HepG2 (cell line): ENCODE measurements at regions not wholly inside any gene's neighbourhood (a gene's known extent, or its start where the extent isn't known, plus 50 kb on each side); places are given as distances from the start of the nearest gene placed in this dataset.

ENCODE experiments used
- ATAC-seq: fragments of 200-7000 bp; cut with Tn5 transposase; 3 replicates; pipeline ENCODE4 v1.9.1; 2020; ENCODE audit warnings: mild to moderate bottlenecking, moderate library complexity
- BruUV-seq: library from RNA; stranded (reverse); fragments of 400-500 nt; replicated peaks from 2 replicates; lab custom pipeline; 2021; lab: Mats Ljungman, UMichigan
- CTCF ChIA-PET: fragments of 300-600 bp; formaldehyde crosslinking; extraction: SDS; loops from one replicate; lab custom pipeline; 2021; ENCODE audit warnings: low total read pairs, inconsistent platforms, low intra/inter-chr PET ratio; lab: Yijun Ruan, JAX
- POLR2A ChIA-PET: fragments of 350-600 bp; sonication (Branson Sonifier 250); formaldehyde crosslinking; loops from one replicate; lab custom pipeline; 2020; ENCODE audit warnings: antibody characterized with exemption, inconsistent platforms; lab: Yijun Ruan, JAX
- DNase-seq: peaks from one replicate; pipeline ENCODE4 v3.0.0-alpha.2; 2015; ENCODE audit warnings: low spot score
- FAIRE-seq: peaks from 3 replicates; lab custom pipeline; 2011; peaks lifted over from hg19 to GRCh38; lab: Jason Lieb, UNC
- H2AFZ ChIP-seq: one replicate; pipeline ENCODE4 v1.6.1; 2011; ENCODE audit warnings: low read length, inconsistent platforms
- H3K27ac ChIP-seq: fragments of 300-600 bp; 3 replicates; pipeline ENCODE4 v1.8.0; 2011; ENCODE audit warnings: mixed run types, mild to moderate bottlenecking, mixed read lengths, low read length, inconsistent platforms; ENCODE audit not compliant: insufficient read depth; ENCODE audit errors: extremely low read length
- H3K27me3 ChIP-seq, 2 experiments: fragments of 200-600 bp in 1 of 2; 2 replicates in 1 of 2; 3 replicates in 1 of 2; pipeline versions ENCODE4 v1.6.0 to v1.8.0; 2011; ENCODE audit warnings: low read length in 2 of 2, mild to moderate bottlenecking in 2 of 2, moderate library complexity in 2 of 2, inconsistent platforms in 1 of 2; ENCODE audit not compliant: insufficient read depth in 2 of 2, control insufficient read depth in 1 of 2
- H3K36me3 ChIP-seq, 2 experiments: fragments of 200-600 bp in 1 of 2; replicated peaks in 1 of 2; 2 replicates in 1 of 2; 3 replicates in 1 of 2; pipeline versions ENCODE4 v1.5.1 to v1.8.0; 2011; ENCODE audit warnings: low read length in 2 of 2, inconsistent platforms in 1 of 2; ENCODE audit not compliant: insufficient read depth in 2 of 2, control insufficient read depth in 1 of 2
- H3K4me1 ChIP-seq: 2 replicates; pipeline ENCODE4 v1.5.1; 2012; ENCODE audit warnings: low read length, inconsistent platforms; ENCODE audit not compliant: insufficient read depth
- H3K4me2 ChIP-seq: 2 replicates; pipeline ENCODE4 v1.6.0; 2011; ENCODE audit warnings: low read depth, low read length, inconsistent platforms
- H3K4me3 ChIP-seq, 3 experiments: fragments of 200-600 bp in 1 of 3; sonication (generic), shearing (Covaris generic) in 1 of 3; replicated peaks in 1 of 3; 2 replicates each; pipeline ENCODE4 v1.5.1; 2011 to 2016; ENCODE audit warnings: low read length in 3 of 3, inconsistent platforms in 2 of 3, low read depth in 2 of 3, mild to moderate bottlenecking in 2 of 3, control low read depth in 1 of 3, mixed read lengths in 1 of 3; ENCODE audit not compliant: insufficient read depth in 1 of 3
- H3K79me2 ChIP-seq: one replicate; pipeline ENCODE4 v1.6.1; 2011; ENCODE audit warnings: low read length, inconsistent platforms; ENCODE audit not compliant: insufficient read depth
- H3K9ac ChIP-seq: 2 replicates; pipeline ENCODE4 v1.6.0; 2011; ENCODE audit warnings: mild to moderate bottlenecking, low read depth, low read length, inconsistent platforms; ENCODE audit not compliant: insufficient read depth
- H3K9me3 ChIP-seq: 2 replicates; pipeline ENCODE4 v1.5.1; 2012; ENCODE audit warnings: mild to moderate bottlenecking, low read length
- H4K20me1 ChIP-seq: 2 replicates; pipeline ENCODE4 v1.6.0; 2011; ENCODE audit warnings: inconsistent platforms, mild to moderate bottlenecking, low read length, moderate library complexity; ENCODE audit not compliant: insufficient read depth
- ZNF317 ChIP-seq: sonication (generic); formaldehyde crosslinking; IDR thresholded peaks from 2 replicates; pipeline ENCODE4 v1.5.0; 2020; ENCODE audit warnings: mild to moderate bottlenecking, missing genetic modification reagents
- WGBS: methylation state at CpG from one replicate; pipeline ENCODE4 v1.1.6; 2017; ENCODE audit warnings: low lambda C conversion rate; 5-methylcytosine and 5-hydroxymethylcytosine counted together
- in situ Hi-C: cut with HindIII; loops from 2 replicates; pipeline ENCODE4 v1.10.0; 2017; ENCODE audit warnings: low pct_unique_long_range_greater_than_20kb; ENCODE audit not compliant: extremely low pct_ligation_motif_present
- intact Hi-C: fragments of 100-400 bp; cut with micrococcal nuclease; formaldehyde crosslinking; loops from one replicate; pipeline ENCODE4 v1.10.0; 2022; ENCODE audit not compliant: unreplicated experiment
- TF ChIP-seq, protein P1 (sequence below): sonication (generic); formaldehyde crosslinking; IDR thresholded peaks from 2 replicates; pipeline ENCODE4 v1.4.0; 2020; ENCODE audit warnings: missing genetic modification reagents

DNA sequence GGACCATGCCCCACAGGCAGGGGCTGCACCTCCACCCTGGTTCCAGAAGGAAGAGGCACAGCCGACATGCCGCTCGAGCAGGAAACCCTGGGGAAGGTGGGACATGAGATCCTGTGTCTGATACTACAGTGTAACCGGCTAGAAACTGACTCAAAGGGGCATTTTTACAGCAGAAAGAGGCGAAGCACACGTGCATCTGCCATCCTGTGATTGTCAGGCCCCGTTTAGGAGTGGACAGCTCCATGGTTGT is 62.7 kb downstream of the SIK1 start:
- 58% methylated on average over 7 of the region's 7 CpGs for WGBS
- Histone ChIP-seq H4K20me1 (no peaks in the 10 kb centered on the region), H3K36me3 (no peaks in the 10 kb centered on the region), H3K27me3 (peaks cover 9 to 70% of the 10 kb centered on the region in 2 experiments; a peak in 3 of 5 replicates), H3K9me3 (no peaks in the 10 kb centered on the region), H2AFZ (no peak overlapping the region), H3K4me2 (no peak overlapping the region), H3K4me3 (no peak overlapping the region), H3K9ac (no peak overlapping the region), H3K27ac (no peak overlapping the region), H3K79me2 (no peaks in the 10 kb centered on the region), H3K4me1 (peaks cover 53% of the 10 kb centered on the region)
- no peak for ATAC-seq
- CTCF ChIA-PET: no interaction called here
- BruUV-seq: no TSS peak
- POLR2A ChIA-PET: no interaction called here
- no peak for FAIRE-seq
- DNase-seq: no peak
- TF ChIP-seq, protein P1, sequence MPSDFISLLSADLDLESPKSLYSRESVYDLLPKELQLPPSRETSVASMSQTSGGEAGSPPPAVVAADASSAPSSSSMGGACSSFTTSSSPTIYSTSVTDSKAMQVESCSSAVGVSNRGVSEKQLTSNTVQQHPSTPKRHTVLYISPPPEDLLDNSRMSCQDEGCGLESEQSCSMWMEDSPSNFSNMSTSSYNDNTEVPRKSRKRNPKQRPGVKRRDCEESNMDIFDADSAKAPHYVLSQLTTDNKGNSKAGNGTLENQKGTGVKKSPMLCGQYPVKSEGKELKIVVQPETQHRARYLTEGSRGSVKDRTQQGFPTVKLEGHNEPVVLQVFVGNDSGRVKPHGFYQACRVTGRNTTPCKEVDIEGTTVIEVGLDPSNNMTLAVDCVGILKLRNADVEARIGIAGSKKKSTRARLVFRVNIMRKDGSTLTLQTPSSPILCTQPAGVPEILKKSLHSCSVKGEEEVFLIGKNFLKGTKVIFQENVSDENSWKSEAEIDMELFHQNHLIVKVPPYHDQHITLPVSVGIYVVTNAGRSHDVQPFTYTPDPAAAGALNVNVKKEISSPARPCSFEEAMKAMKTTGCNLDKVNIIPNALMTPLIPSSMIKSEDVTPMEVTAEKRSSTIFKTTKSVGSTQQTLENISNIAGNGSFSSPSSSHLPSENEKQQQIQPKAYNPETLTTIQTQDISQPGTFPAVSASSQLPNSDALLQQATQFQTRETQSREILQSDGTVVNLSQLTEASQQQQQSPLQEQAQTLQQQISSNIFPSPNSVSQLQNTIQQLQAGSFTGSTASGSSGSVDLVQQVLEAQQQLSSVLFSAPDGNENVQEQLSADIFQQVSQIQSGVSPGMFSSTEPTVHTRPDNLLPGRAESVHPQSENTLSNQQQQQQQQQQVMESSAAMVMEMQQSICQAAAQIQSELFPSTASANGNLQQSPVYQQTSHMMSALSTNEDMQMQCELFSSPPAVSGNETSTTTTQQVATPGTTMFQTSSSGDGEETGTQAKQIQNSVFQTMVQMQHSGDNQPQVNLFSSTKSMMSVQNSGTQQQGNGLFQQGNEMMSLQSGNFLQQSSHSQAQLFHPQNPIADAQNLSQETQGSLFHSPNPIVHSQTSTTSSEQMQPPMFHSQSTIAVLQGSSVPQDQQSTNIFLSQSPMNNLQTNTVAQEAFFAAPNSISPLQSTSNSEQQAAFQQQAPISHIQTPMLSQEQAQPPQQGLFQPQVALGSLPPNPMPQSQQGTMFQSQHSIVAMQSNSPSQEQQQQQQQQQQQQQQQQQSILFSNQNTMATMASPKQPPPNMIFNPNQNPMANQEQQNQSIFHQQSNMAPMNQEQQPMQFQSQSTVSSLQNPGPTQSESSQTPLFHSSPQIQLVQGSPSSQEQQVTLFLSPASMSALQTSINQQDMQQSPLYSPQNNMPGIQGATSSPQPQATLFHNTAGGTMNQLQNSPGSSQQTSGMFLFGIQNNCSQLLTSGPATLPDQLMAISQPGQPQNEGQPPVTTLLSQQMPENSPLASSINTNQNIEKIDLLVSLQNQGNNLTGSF: no peak
- peak; percentile 97 for TF ChIP-seq ZNF317
- in situ Hi-C loops: no loop called here
- intact Hi-C loops: no loop called here
